ENCODE measurements at regions not wholly inside any gene's neighbourhood (a gene's known extent, or its start where the extent isn't known, plus 50 kb on each side); places are given as distances from the start of the nearest gene placed in this dataset.

DNA sequence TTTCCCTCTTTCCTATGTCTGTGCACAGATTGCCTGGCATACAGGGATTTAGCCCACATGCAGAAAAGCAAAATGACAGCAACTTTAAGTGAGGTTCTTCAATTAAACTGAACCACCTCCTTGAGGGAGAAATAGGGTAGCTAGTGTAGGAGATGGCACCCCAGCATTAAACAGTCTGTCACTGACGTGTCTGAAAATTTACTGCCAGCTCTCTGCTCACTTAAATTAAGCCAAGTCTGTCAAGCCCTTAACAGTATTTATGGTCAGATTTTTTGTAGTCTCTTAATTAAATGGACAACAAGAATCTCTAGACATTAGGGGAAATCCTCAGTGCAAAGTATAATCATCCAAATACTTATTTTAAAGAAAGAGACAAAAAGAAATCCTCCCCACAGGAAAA is 696.5 kb upstream of the PTBP2 start:
- Histone ChIP-seq H3K79me2 (ENCODE audit: insufficient read depth, low read length) (no peaks in the 10 kb centered on the region), H3K4me3 (replicated peaks in 1 of 3; ENCODE audit: low read depth in 2 of 3, low read length in 3 of 3) (no peak overlapping the region), H3K36me3 (replicated peaks in 1 of 2; ENCODE audit: control insufficient read depth in 1 of 2, insufficient read depth in 2 of 2, low read length in 2 of 2) (no peaks in the 10 kb centered on the region), H3K4me1 (ENCODE audit: control insufficient read depth in 1 of 2, insufficient read depth in 2 of 2, low read length in 2 of 2) (no peaks in the 10 kb centered on the region), H3K27ac (ENCODE audit: low read depth in 1 of 2, low read length in 2 of 2) (no peak overlapping the region), H3K4me2 (replicated peaks; ENCODE audit: extremely low read depth, low read length, poor library complexity, severe bottlenecking) (no peak overlapping the region), H4K20me1 (ENCODE audit: insufficient read depth, low read length) (no peaks in the 10 kb centered on the region), H3K9me3 (replicated peaks in 1 of 2; ENCODE audit: control insufficient read depth in 1 of 2, insufficient read depth in 1 of 2, low read length in 2 of 2) (peaks cover 15 to 19% of the 10 kb centered on the region in 2 donors), H2AFZ (ENCODE audit: insufficient read depth, low read depth, low read length, poor library complexity, severe bottlenecking) (no peak overlapping the region), H3K27me3 (ENCODE audit: control insufficient read depth in 2 of 2, insufficient read depth in 2 of 2, low read length in 2 of 2) (no peaks in the 10 kb centered on the region), H3K9ac (ENCODE audit: insufficient read depth, low read length, poor library complexity, severe bottlenecking) (no peak overlapping the region)
- peaks cover 0 to 19% (median 12%) of the 10 kb centered on the region in 7 donors for H3K9me3 Mint-ChIP-seq
- no peak overlapping the region for H3K4me3 Mint-ChIP-seq
- H3K27ac Mint-ChIP-seq = no peak overlapping the region
- TF ChIP-seq, protein P1, sequence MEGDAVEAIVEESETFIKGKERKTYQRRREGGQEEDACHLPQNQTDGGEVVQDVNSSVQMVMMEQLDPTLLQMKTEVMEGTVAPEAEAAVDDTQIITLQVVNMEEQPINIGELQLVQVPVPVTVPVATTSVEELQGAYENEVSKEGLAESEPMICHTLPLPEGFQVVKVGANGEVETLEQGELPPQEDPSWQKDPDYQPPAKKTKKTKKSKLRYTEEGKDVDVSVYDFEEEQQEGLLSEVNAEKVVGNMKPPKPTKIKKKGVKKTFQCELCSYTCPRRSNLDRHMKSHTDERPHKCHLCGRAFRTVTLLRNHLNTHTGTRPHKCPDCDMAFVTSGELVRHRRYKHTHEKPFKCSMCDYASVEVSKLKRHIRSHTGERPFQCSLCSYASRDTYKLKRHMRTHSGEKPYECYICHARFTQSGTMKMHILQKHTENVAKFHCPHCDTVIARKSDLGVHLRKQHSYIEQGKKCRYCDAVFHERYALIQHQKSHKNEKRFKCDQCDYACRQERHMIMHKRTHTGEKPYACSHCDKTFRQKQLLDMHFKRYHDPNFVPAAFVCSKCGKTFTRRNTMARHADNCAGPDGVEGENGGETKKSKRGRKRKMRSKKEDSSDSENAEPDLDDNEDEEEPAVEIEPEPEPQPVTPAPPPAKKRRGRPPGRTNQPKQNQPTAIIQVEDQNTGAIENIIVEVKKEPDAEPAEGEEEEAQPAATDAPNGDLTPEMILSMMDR (IDR thresholded peaks at IDR 0.05) = no peak
- no peak for DNase-seq
- no peaks in the 10 kb centered on the region for H3K36me3 Mint-ChIP-seq
- H3K4me1 Mint-ChIP-seq = no peaks in the 10 kb centered on the region
- no CpG with 5 or more reads among the region's 1 CpG for WGBS (ENCODE audit: insufficient coverage)
- intact Hi-C loops (cut with micrococcal nuclease) = no loop called here
- no peaks in the 10 kb centered on the region for H3K27me3 Mint-ChIP-seq (ENCODE audit: low read depth in 3 of 3)

DNA sequence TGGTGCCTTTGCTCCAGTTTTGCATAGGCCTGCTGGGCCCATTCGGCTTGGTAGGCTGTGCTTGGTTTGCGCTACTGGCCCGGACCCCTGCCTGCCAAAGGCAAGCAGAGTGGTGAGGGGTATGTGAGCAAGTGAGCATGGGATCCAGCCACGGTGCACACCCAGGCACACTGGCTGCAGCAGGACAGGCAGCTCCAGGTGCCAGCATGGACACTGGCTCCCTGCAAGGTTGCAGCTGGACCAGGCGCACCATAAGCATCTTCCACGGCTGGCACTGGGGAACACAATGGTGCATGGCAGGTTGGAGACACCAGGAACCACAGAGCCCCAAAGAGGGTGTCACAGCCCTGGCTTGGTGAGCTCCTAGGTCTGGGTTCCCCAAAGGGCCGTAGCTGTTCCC is 693.5 kb upstream of the PTBP2 start:
- no peak for DNase-seq
- Histone ChIP-seq H3K9ac (ENCODE audit: insufficient read depth, low read length, poor library complexity, severe bottlenecking) (no peak overlapping the region), H3K4me2 (replicated peaks; ENCODE audit: extremely low read depth, low read length, poor library complexity, severe bottlenecking) (no peak overlapping the region), H3K4me1 (ENCODE audit: control insufficient read depth in 1 of 2, insufficient read depth in 2 of 2, low read length in 2 of 2) (no peaks in the 10 kb centered on the region), H3K4me3 (replicated peaks in 1 of 3; ENCODE audit: low read depth in 2 of 3, low read length in 3 of 3) (no peak overlapping the region), H3K27me3 (ENCODE audit: control insufficient read depth in 2 of 2, insufficient read depth in 2 of 2, low read length in 2 of 2) (no peaks in the 10 kb centered on the region), H4K20me1 (ENCODE audit: insufficient read depth, low read length) (no peaks in the 10 kb centered on the region), H3K9me3 (replicated peaks in 1 of 2; ENCODE audit: control insufficient read depth in 1 of 2, insufficient read depth in 1 of 2, low read length in 2 of 2) (peaks cover 15 to 19% of the 10 kb centered on the region in 2 donors), H3K27ac (ENCODE audit: low read depth in 1 of 2, low read length in 2 of 2) (no peak overlapping the region), H2AFZ (ENCODE audit: insufficient read depth, low read depth, low read length, poor library complexity, severe bottlenecking) (no peak overlapping the region), H3K36me3 (replicated peaks in 1 of 2; ENCODE audit: control insufficient read depth in 1 of 2, insufficient read depth in 2 of 2, low read length in 2 of 2) (no peaks in the 10 kb centered on the region), H3K79me2 (ENCODE audit: insufficient read depth, low read length) (no peaks in the 10 kb centered on the region)
- Mint-ChIP-seq H3K27ac (no peak overlapping the region), H3K36me3 (no peaks in the 10 kb centered on the region), H3K9me3 (peaks cover 0 to 19% (median 12%) of the 10 kb centered on the region in 7 donors), H3K4me1 (no peaks in the 10 kb centered on the region), H3K27me3 (ENCODE audit: low read depth in 3 of 3) (no peaks in the 10 kb centered on the region), H3K4me3 (no peak overlapping the region)
- TF ChIP-seq, protein P1 (IDR thresholded peaks at IDR 0.05) = no peak
- intact Hi-C loops (cut with micrococcal nuclease) = no loop called here
- WGBS (ENCODE audit: insufficient coverage) = 86% methylated on average over 6 of the region's 7 CpGs

Measured in CD14-positive monocyte (primary cell).